Hematopoietic multipotent progenitor cell treated with erythropoietin and hydrocortisone succinate and interleukin-3 and kit ligand, for 4 days (in vitro differentiated cells): ENCODE measurements at regions not wholly inside any gene's neighbourhood (a gene's known extent, or its start where the extent isn't known, plus 50 kb on each side); places are given as distances from the start of the nearest gene placed in this dataset.
A peak's percentile ranks its signal among the peaks of the same experiment; 100 is the strongest.

Experiments used
- DNase-seq: peaks from one replicate; pipeline ENCODE4 v3.0.0-alpha.2; 2015

- DNase-seq: no peak
Measured at GRCh38 chr13:106987427-106987785, 419.5 kb upstream of the ARGLU1 start.

- DNase-seq: no peak
Measured at GRCh38 chr13:106986687-106987426, 418.9 kb upstream of the ARGLU1 start.

- DNase-seq: no peak
Measured at GRCh38 chr13:106986033-106986484, 418.1 kb upstream of the ARGLU1 start.

- no peak for DNase-seq
Measured at GRCh38 chr13:106985481-106985880, 417.5 kb upstream of the ARGLU1 start.

GRCh38 chr13:106981051-106981450 lies 413.1 kb upstream of the ARGLU1 start:
- no peak for DNase-seq

GRCh38 chr13:106967391-106967790 lies 399.5 kb upstream of the ARGLU1 start:
- no peak for DNase-seq

- DNase-seq: no peak
Measured at GRCh38 chr13:106963151-106963550, 395.2 kb upstream of the ARGLU1 start.

GRCh38 chr13:106961651-106962050 lies 393.7 kb upstream of the ARGLU1 start:
- DNase-seq: no peak

- no peak for DNase-seq
Measured at GRCh38 chr13:106961216-106961615, 393.3 kb upstream of the ARGLU1 start.

- DNase-seq: no peak
Measured at GRCh38 chr13:106958621-106959048, 390.7 kb upstream of the ARGLU1 start.

GRCh38 chr13:106942563-106942962 lies 374.6 kb upstream of the ARGLU1 start:
- no peak for DNase-seq

- no peak for DNase-seq
Measured at GRCh38 chr13:106941779-106942178, 373.8 kb upstream of the ARGLU1 start.

GRCh38 chr13:106927421-106927820 lies 359.5 kb upstream of the ARGLU1 start:
- DNase-seq: no peak

GRCh38 chr13:106922384-106922783 lies 354.4 kb upstream of the ARGLU1 start:
- DNase-seq: no peak

GRCh38 chr13:106919638-106920037 lies 351.7 kb upstream of the ARGLU1 start:
- no peak for DNase-seq

- DNase-seq: peak; percentile 56
Measured at GRCh38 chr13:106919133-106919532, 351.2 kb upstream of the ARGLU1 start.

- no peak for DNase-seq
Measured at GRCh38 chr13:106918557-106918860, 350.6 kb upstream of the ARGLU1 start.

GRCh38 chr13:106917673-106918556 lies 350.0 kb upstream of the ARGLU1 start:
- peak; percentile 86 for DNase-seq

- DNase-seq: no peak
Measured at GRCh38 chr13:106917024-106917571, 349.2 kb upstream of the ARGLU1 start.

GRCh38 chr13:106916329-106916976 lies 348.5 kb upstream of the ARGLU1 start:
- DNase-seq: no peak

- DNase-seq: no peak
Measured at GRCh38 chr13:106915146-106915545, 347.2 kb upstream of the ARGLU1 start.

- DNase-seq: peak; percentile 52
Measured at GRCh38 chr13:106911627-106912026, 343.7 kb upstream of the ARGLU1 start.

GRCh38 chr13:106911020-106911419 lies 343.1 kb upstream of the ARGLU1 start:
- DNase-seq: no peak
